Posterior cingulate gyrus (tissue), 11 donors: ENCODE measurements at regions not wholly inside any gene's neighbourhood (a gene's known extent, or its start where the extent isn't known, plus 50 kb on each side); places are given as distances from the start of the nearest gene placed in this dataset.

Experiments
- DNase-seq, 10 donors: peaks; one replicate each; pipeline versions ENCODE4 v3.0.0 to v3.0.0-alpha.2; 2020 to 2021; ENCODE audit warnings: mixed read lengths in 3 of 10
- intact Hi-C: fragments of 100-400 bp; cut with DNase I; formaldehyde crosslinking; loops from one replicate; pipeline ENCODE4 v1.15.1; 2023

- intact Hi-C loops: no loop called here
Measured at GRCh38 chr7:94222516-94222915, 172.2 kb upstream of the COL1A2 start.

GRCh38 chr7:94223375-94224084 lies 171.2 kb upstream of the COL1A2 start:
- intact Hi-C loops: no loop called here
- no peak for DNase-seq

More at GRCh38 chr7:94222516-94222915, 172.2 kb upstream of the COL1A2 start:
- DNase-seq: no peak

DNA sequence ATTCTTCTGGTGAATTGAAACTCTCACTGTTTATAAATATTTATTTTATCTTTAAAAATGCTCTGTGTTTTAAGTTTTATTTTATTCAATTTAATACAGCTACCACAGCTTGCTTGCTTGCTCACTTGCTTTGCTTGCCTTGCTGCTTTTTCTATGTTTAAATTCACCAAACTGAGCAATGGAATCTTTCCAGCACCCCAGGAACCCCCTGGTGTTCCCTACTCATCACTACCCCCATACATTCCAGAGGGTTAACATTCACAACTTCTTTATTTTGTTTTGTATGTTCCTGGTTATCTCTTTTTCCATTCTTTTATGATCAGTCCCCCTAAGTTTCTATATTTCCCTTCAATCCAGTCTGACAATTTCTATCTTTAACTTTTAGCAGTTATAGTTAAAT lies 166.5 kb upstream of the COL1A2 start:
- DNase-seq: no peak
- intact Hi-C loops: no loop called here

DNA sequence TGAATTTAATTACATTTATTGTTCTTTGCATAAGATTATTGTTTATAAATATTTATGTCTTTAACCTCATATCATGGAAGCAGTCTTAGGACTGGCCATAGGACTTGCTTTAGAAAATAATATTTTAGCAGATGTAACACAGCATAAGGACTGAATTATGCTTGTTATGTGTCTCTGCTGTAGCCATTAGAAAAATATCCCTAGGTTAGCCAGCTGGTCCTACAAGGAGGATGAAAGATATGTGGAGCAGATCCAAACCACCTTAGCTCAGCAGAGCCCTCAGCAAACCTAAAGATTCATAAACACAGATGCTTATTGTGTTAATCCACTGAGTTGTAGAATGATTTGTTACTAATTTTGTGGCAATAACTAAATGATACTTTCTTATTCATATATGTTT lies 166.0 kb upstream of the COL1A2 start:
- intact Hi-C loops: no loop called here
- DNase-seq: no peak

DNA sequence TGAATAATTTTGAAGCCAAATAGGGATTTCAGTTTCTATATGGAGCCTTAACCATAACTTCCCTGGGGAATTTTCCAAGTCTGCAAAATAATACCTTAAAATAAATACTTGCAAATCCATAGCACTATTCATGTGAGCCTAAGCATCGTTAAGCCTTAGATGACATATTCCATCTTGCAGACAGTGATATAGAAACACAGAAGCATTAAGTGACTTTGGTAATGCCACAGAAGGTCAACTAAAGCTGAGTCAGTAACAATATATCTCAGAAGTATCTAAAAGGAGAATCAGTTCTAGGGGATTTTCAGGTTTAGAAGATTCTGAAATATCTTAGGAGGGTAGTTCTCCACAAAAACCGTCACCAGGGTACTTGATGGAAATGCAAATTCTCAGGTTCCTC lies 163.4 kb upstream of the COL1A2 start:
- no peak for DNase-seq
- intact Hi-C loops: no loop called here

- intact Hi-C loops: no loop called here
- DNase-seq: no peak
Measured at GRCh38 chr7:94236960-94237359, 157.7 kb upstream of the COL1A2 start.

GRCh38 chr7:94237417-94237816 lies 157.3 kb upstream of the COL1A2 start:
- no peak for DNase-seq
- intact Hi-C loops: no loop called here

- DNase-seq: no peak
- intact Hi-C loops: no loop called here
Measured at GRCh38 chr7:94239661-94240234, 154.9 kb upstream of the COL1A2 start.

DNA sequence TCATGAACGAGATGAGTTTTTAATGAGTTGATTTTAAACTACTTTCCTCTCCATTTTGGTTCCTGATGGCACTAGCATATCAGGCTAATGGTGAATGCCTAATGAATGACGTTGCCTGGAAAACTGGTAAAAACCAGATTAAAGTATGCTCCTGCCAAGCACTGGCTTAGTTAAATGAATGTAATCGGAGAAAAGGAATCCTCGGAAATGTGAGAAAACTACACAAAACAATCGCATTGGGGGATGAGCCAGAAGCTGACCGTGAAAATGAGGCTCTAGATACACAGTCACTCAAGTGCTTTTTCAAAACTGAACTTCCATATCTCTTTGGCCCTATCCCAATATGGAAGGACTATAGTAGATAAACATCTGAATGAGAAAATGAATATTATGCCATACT lies 153.8 kb upstream of the COL1A2 start:
- intact Hi-C loops: no loop called here
- DNase-seq: no peak

DNA sequence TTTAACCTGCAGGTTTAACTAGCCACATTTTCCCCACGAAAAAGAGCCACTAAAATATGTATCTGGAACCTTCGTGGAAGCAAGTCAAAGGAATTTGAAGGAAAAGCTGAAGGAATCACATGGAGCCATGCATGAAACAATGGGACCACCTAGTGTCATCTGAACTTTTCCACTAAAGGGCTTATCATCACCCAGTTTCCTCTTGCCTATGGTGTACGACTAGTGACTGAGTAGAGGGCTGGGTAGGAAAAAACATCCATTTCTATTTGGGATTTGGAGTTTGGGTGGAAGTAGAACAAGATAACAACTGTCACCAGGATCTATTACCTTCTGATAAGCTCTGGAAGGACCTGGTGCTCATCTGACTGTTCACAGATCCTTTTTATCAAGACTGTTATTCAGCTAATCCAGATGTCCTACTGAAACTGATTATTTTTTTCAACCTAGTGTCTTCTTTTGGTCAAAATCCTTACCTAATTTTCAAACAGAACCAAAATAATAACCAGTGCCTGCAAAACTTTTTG lies 153.2 kb upstream of the COL1A2 start:
- DNase-seq: no peak
- intact Hi-C loops: no loop called here

GRCh38 chr7:94243066-94243711 lies 151.5 kb upstream of the COL1A2 start:
- DNase-seq: no peak
- intact Hi-C loops: no loop called here

GRCh38 chr7:94244760-94245159 lies 149.9 kb upstream of the COL1A2 start:
- DNase-seq: no peak
- intact Hi-C loops: no loop called here

DNA sequence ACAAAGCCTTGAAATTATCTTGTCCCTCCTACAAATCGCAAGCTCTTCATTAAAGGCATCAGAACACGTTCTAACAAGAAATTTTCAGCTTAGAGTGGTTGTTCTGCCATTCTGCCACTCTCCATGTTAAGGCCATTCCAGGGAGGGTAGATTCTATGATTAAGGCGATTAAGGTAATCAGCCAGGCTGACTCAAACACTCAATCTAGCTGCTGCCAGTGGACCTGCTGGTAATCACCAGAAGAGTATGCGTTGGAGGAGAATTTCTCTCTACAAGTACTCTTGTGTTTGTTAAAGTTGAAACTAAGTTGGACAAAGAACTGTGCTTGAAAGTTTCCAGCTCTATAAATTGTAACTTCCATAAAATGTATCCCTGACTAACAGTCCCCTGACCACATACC lies 149.2 kb upstream of the COL1A2 start:
- intact Hi-C loops: no loop called here
- DNase-seq: no peak

- intact Hi-C loops: no loop called here
- DNase-seq: no peak
Measured at GRCh38 chr7:94247970-94248369, 146.7 kb upstream of the COL1A2 start.

DNA sequence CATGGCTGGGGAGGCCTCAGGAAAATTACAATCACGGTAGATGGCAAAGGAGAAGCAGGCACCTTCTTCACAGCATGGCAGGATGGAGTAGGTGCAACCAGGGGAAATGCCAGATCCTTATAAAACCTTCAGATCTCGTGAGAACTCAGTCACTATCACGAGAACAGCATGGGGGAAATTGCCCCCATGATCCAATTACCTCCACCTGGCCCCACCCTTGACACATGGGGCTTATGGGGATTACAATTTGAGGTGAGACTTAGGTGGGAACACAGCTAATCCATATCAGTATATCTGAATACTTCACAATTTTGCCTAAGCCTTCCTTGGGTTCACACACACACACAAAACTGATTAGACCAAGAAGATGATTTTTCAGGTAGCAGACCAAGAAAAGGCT lies 145.1 kb upstream of the COL1A2 start:
- no peak for DNase-seq
- intact Hi-C loops: no loop called here

DNA sequence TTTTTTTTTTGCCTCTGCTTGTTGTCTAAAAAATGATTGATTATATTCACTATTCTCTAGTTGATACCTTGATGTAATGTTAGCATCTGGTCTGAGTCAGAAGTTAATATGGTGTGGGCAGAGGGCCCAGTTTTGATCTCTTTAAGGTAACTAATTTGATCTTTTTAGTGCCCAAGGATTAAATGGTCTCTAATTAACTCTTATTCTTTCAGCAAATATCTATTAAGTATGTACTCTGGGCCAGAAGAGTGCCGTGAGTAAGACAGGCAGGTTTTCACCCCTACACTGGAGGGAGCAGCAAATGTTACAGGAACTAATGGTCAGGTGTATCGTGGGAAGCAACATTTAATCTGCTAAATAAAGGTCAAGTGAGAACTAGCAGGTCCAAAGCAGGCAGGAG lies 144.6 kb upstream of the COL1A2 start:
- intact Hi-C loops: no loop called here
- no peak for DNase-seq

GRCh38 chr7:94250987-94251386 lies 143.7 kb upstream of the COL1A2 start:
- intact Hi-C loops: no loop called here
- no peak for DNase-seq

DNA sequence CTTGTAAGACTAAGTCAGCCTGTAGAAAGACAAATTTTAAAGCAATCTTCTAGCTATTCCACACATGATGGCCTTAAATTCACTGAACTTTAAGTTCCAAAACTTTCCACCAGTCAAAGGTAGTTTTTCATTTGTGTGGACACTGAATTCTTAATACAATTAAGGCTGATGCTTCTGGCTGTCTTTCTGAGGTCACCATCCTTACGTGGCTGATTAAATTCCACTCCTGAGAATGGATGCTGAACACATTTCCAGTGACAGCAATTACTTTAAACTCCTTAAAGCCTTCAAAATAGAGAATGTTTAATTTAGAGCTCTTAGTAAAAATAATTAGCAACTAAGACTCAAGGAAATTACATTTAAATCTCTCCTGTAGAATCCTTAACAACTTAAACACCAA lies 142.6 kb upstream of the COL1A2 start:
- no peak for DNase-seq
- intact Hi-C loops: no loop called here

- DNase-seq: peak in 1 of 10 donors; percentile 12
- intact Hi-C loops: no loop called here
Measured at GRCh38 chr7:94252971-94253370, 141.7 kb upstream of the COL1A2 start.

DNA sequence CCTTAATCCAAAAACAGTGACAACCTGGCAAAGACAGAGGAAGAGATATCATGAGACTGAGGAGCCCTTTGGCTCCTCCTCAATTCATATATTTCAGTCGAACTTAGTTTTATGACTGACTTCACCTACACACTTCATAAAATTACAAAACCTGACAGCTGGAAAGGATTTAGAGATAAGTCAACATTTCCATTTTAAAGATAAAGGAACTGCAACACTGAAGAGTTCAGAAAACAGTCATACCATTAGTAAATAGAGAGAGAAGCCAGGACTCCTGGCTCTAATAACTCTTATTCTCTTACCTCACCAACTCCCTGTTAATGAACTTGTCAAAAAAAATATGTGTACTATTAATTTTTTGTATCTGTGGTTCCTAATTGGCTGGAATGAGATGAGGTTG lies 141.0 kb upstream of the COL1A2 start:
- intact Hi-C loops: no loop called here
- no peak for DNase-seq

DNA sequence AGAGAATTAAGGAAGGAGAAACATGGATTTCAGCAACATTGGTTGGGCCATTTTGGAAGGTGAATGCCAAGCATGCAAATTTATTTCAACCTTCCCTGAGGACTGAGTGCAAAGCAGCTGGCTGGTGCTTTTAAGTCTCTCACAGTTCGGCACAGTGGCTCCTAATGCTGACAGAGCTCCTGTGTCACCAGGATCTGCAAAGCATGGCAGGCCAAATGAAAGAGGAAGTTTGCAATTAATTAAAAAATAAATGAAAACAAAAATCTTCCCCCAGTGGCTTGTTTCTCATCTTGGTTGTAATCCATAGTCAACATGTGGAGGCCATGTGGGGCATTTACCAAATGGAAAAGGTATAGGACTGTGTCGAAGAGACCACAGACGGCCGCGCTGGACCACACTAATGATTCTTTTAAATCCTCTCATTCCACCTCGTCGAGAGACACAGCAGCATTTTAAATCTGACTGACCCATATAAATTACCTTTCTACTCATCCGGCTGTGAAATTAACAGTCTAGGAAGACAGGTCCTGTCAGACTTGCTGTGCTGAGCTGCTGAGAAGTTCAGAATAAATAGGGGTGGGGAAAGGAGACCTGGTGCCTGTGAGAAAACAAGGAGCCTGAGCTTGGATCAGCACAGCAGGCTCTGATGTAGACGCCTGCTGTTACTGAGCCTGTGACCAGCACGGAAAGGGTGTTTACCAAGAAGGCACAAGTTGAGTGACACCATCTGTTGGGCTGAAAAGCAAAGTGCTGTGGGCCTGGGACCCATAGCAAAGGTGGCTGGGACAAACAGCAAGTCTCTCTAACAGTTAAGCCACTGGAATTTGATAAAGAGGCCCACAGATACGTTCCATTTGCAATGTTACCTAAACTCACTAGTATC lies 136.0 kb upstream of the COL1A2 start:
- no peak for DNase-seq
- intact Hi-C loops: no loop called here
